GM19240 (cell line): ENCODE measurements at regions not wholly inside any gene's neighbourhood (a gene's known extent, or its start where the extent isn't known, plus 50 kb on each side); places are given as distances from the start of the nearest gene placed in this dataset.

ENCODE experiments used
- DNase-seq: peaks from one replicate; pipeline ENCODE4 v3.0.0; 2011; ENCODE audit warnings: low spot score; ENCODE audit not compliant: insufficient read length

GRCh38 chr5:8316608-8317280 is 447.8 kb downstream of the MTRR start:
- no peak for DNase-seq

DNA sequence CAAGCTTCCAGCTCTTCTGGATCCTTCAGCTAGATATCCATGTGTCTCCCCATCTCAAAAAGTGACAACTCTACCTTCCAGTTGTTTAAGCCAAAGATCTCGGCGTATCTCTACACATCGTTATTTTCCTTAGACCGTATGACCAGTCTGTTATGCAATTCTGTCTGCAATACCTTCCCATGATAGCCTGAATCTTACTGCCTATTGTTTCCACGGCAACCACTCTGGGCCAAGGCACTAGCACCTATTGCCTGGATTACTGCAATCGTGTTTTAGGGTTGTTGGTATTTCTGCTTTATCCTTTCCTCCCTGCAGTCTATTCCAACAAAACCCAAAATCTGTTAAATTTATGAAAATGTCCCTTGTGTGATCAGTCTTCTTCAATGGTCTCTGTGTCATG is 448.4 kb downstream of the MTRR start:
- no peak for DNase-seq

GRCh38 chr5:8320244-8320643 is 451.3 kb downstream of the MTRR start:
- no peak for DNase-seq

GRCh38 chr5:8321272-8321671 is 452.3 kb downstream of the MTRR start:
- DNase-seq: no peak

GRCh38 chr5:8322484-8322883 is 453.5 kb downstream of the MTRR start:
- DNase-seq: no peak

GRCh38 chr5:8327016-8327415 is 458.1 kb downstream of the MTRR start:
- DNase-seq: no peak

DNA sequence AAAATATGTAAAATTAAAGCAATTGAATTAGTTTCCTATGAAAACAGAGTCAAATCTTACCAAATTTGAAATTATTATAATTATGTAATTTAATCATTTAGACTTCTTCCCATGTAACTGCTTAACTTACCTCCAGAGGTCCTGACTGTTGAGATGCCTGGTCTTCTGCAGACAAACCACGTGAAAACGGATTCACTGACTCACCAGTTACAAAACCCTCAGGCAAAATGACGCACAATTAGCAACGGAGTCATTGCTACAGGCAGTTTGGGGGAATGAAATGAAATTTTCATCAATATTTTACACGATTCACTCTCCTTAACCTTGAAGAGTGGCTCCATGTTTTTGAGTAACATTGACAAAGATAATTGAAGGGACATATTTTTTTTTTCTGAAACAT is 460.8 kb downstream of the MTRR start:
- no peak for DNase-seq

DNA sequence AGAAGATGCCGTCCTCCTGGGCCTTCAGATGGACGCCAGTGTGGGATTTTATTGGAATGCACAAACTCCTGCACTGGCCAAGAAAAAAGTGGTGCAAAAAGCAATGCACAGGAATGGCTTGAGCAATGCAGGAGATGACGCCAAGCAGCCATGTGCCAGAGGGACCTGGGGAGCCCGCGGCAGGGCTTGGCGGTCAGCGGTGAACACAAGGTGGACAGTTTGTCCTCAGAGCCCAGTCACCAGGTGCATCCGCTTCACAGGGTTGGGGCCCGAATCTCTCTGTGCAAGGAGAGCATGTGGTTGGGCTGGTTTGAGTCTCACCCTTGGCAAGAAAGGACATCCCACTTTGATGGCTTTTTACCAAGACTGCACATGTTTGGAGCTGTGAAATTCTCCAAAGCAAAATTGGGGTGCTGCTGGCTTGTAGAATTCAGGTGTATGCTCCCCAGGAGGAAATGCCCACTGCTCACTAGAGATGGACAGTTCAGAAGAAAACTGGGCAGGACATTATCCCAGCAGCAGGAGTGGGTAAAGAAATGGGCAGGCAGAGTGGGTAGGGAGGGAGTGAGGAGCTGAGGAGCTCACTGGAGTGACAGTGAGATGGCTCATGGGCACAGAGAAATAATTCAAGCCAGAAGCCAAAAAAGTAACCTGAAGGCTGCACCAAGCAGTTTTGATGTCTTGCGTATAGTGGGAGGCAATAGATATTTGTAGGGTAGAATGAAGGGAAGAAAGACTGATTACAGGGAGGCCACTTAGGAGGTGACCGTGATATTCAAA is 463.9 kb downstream of the MTRR start:
- no peak for DNase-seq

DNA sequence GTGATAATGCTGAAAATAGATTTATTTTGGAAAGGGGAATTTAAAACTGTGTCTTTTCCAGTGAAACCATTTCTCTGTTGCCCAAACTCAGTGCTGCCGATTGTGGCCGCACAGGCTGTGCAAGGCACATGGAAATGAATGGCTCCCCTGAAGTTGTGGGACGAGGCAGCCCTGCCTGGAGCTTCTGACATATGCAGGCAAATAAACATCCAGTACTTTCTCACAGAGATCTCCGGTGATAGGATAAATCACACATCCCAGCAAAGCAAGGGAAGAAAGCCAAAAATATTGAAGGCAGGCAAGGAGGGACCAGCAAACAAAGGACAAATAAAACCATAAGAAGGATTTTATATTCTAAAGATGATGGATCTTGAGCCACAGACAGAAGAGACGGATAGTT is 464.5 kb downstream of the MTRR start:
- DNase-seq: no peak

DNA sequence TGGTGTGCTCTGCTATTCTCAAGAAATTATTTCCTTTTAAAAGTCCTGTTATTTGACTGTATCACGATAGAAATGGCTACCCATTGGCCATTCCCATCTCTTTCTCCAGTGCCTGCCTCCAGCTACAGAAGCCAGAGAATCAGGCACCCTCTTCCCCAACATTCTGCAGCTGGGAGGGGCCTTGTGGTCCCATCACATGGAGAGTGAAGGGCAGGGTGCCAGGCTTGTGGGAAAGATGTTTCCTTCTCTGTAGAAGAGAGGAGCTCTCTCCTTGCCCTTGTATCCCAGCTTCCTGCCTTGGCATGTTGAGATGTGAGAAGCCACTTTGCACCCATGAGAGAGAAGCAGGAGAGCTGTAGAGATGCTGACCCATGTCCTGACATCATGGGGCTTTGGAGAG is 465.0 kb downstream of the MTRR start:
- no peak for DNase-seq

GRCh38 chr5:8340261-8340660 is 471.3 kb downstream of the MTRR start:
- no peak for DNase-seq

- DNase-seq: no peak
These were observed 471.9 kb downstream of the MTRR start for GRCh38 chr5:8340739-8341344.

GRCh38 chr5:8341406-8341805 is 472.5 kb downstream of the MTRR start:
- DNase-seq: no peak

DNA sequence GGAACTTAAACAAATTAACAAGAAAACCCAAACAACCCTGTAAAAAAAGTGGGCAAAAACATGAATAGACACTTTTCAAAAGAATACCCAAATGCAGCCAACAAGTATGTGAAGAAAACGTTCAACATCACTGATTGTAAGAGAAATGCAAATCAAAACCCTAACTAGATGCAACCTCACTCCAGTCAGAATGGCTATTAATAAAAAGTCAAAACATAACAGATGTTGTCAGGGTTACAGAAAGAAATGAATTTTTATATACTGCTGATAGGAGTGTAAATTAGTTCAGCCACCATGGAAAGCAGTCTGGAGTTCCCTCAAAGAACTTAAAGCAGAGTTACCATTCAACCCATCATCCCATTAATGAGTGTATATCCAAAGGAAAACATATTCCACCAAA is 479.0 kb downstream of the MTRR start:
- DNase-seq: no peak

DNA sequence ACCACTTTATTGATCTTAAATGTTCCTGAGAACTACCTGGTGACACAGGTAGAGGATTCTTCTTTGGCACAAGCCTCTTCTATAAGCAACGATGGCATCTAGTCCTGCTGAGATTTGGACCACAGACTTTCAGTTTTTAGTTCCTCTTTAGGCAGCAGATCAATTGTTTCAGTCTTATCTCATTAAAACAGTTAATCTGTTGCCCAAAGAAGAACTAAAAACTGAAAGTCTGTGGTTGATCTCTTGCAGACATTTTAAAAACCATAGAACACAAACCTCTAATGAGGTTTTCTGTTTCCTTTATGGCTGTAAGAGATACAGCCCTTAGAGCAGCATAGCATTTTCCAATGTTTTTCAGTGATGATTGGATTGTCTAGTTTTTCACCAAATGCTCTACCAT is 480.9 kb downstream of the MTRR start:
- DNase-seq: no peak

DNA sequence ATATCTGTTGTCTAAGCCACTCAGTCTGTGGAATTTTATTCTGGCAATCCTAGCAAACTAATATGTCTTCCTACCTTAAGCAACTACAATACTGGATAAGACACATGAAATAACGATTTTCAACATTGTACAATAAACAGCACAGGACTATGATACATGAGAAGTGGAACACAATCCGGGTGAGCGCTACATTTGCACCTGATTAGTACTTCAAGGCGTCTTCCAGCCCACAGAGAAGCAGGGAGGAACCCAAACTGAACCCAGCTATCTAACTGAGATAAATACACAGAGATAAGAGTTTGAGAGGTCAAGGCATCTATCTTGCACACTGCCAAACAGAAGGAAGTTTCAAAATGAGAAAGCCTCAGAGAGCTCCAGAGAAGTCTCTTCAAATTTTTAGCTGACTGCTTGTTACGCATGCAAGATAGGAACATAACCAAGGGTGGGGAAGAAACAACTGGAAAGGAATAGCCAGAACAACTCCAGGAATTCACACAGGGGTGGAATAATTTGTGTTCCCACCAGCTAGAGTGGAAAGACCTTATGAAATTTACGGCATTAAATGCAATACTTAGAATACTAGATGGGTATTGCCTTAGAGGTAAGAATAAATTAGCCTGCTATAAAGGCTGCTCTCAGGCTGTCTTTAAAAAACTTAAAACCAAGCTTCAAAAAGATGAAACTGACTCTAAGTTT is 481.8 kb downstream of the MTRR start:
- DNase-seq: no peak

GRCh38 chr5:8355981-8356380 is 487.0 kb downstream of the MTRR start:
- DNase-seq: no peak

DNA sequence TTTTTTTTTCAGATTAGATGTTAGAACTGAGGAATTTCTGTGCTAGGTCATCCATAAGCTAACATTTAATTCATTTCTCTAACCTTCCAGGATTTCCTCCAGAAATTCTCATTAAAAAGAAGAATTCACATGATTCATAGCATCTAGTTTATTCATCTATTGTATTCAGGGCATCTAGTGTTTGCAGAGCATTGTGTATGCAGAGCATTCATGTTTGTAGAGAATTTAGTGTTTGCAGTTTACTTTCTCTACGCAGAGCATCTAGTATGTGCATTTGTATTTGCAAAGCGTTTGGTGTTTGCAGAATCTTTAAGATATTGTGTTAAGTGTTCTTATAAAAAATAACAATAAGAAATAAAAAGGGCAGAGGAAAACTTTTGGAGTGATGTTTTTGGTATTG is 491.1 kb downstream of the MTRR start:
- DNase-seq: no peak

DNA sequence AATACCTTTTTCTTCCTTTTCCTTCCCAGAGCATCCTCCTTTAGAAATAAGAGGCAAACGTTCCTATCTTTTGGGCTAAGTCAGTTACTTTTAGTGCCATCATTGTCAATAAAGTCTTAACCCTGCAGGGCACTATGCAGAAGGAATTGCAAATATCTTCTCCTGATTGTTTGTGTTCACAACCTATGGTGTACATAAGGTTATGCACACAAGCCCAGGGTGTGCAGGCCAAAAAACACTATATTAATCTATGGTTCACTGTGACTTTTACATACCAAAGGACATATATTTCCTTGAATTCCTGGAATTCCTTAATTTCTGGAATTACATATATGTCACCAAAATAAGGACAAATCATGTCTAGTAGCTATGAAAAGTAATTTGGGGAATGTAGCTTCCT is 493.5 kb downstream of the MTRR start:
- DNase-seq: no peak

GRCh38 chr5:8363138-8363537 is 494.2 kb downstream of the MTRR start:
- no peak for DNase-seq

DNA sequence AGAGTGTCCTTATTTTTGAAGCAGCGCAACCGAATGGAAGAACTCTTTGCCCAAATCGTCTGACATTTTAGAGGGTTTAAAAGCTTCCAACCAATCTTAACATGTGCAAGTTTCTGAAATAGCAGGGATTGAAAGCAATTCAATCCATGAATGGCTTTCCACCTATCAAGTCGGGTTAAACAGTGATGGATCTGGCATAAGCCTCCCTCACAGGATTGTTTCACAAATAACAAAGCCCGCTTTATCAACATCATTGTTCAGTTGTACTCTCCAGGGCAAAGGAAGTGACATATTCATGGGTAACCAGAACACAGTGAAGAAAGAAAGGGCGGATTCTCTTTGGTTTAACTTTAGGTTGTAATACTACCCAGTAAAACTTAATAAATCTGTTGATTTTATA is 497.3 kb downstream of the MTRR start:
- no peak for DNase-seq

DNA sequence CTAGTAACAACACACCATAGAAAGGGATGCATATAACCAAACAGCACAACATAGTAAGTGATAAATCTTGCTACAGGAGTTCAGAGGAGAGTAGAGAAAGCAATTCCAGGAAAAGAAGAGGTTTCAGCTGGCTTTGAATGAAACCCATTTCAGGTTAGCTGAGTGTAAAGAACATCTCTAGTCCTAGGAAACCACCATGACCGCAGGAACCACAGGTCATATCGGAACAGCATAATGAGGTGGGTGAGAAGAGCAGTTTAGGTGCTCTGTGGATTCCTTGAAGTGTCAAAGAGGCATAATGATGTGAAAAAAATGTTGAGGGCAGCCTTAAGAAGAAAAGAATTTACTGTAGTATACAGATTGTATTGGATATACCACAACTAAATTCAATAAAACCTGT is 507.5 kb downstream of the MTRR start:
- no peak for DNase-seq
